H1 (cell line): ENCODE measurements at regions not wholly inside any gene's neighbourhood (a gene's known extent, or its start where the extent isn't known, plus 50 kb on each side); places are given as distances from the start of the nearest gene placed in this dataset.

Experiments
- CTCF ChIA-PET: fragments of 300-600 bp; sonication (Branson Sonifier 250); formaldehyde crosslinking; loops from one replicate; lab custom pipeline; 2021; ENCODE audit not compliant: partially characterized antibody; lab: Charles Lee
- POLR2A ChIA-PET: fragments of 300-600 bp; sonication (Branson Sonifier 250); formaldehyde crosslinking; loops from one replicate; lab custom pipeline; 2021; ENCODE audit warnings: inconsistent platforms; ENCODE audit not compliant: partially characterized antibody; lab: Charles Lee
- DNase-seq, 2 experiments: peaks; one replicate each; pipeline versions ENCODE4 v3.0.0 to v3.0.0-alpha.2; 2010 to 2022; ENCODE audit warnings: low spot score in 2 of 2, low read depth in 1 of 2, mixed read lengths in 1 of 2
- FAIRE-seq: peaks from 2 replicates; lab custom pipeline; 2011; peaks lifted over from hg19 to GRCh38; lab: Jason Lieb, UNC
- H2AFZ ChIP-seq: 2 replicates; pipeline ENCODE4 v1.8.1; 2012; ENCODE audit warnings: low read length, inconsistent platforms
- H2AK5ac ChIP-seq: 2 replicates; pipeline ENCODE4 v1.6.1; 2013; ENCODE audit warnings: low read depth, low read length
- H2BK120ac ChIP-seq: replicated peaks from 2 replicates; pipeline ENCODE3; 2013; ENCODE audit warnings: low read depth, low read length, inconsistent platforms
- H2BK12ac ChIP-seq: 2 replicates; pipeline ENCODE4 v1.6.1; 2013; ENCODE audit warnings: low read depth, low read length
- H2BK15ac ChIP-seq: 2 replicates; pipeline ENCODE4 v1.6.1; 2013; ENCODE audit warnings: low read length
- H2BK20ac ChIP-seq: 2 replicates; pipeline ENCODE4 v1.6.1; 2013; ENCODE audit warnings: low read length
- H2BK5ac ChIP-seq: 2 replicates; pipeline ENCODE4 v1.6.1; 2013; ENCODE audit warnings: low read depth, low read length
- H3K14ac ChIP-seq: 2 replicates; pipeline ENCODE4 v1.6.1; 2013; ENCODE audit warnings: inconsistent platforms; ENCODE audit not compliant: insufficient read length
- H3K18ac ChIP-seq: 2 replicates; pipeline ENCODE4 v1.6.1; 2013; ENCODE audit warnings: low read length; ENCODE audit errors: extremely low read depth
- H3K23ac ChIP-seq: 2 replicates; pipeline ENCODE4 v1.6.1; 2013; ENCODE audit warnings: inconsistent platforms; ENCODE audit not compliant: insufficient read length
- H3K23me2 ChIP-seq: 2 replicates; pipeline ENCODE4 v1.6.1; 2013; ENCODE audit warnings: low read depth, low read length
- H3K27ac ChIP-seq: 2 replicates; pipeline ENCODE4 v1.6.1; 2011; ENCODE audit warnings: low read depth, low read length, inconsistent platforms
- H3K27me3 ChIP-seq, 4 experiments: replicated peaks in 1 of 4; 1 replicate in 1 of 4; 2 replicates in 3 of 4; pipeline versions ENCODE4 v1.6.1 to v1.8.1; 2011 to 2013; ENCODE audit warnings: low read length in 3 of 4, mild to moderate bottlenecking in 3 of 4, inconsistent platforms in 2 of 4, mixed read lengths in 2 of 4, moderate library complexity in 1 of 4; ENCODE audit not compliant: control insufficient read depth in 3 of 4, insufficient read depth in 3 of 4; ENCODE audit errors: extremely low read depth in 1 of 4
- H3K36me3 ChIP-seq, 4 experiments: 2 replicates each; pipeline versions ENCODE4 v1.6.1 to v1.8.1; 2011 to 2013; ENCODE audit warnings: mild to moderate bottlenecking in 4 of 4, low read length in 3 of 4, moderate library complexity in 2 of 4, control low read depth in 1 of 4, inconsistent platforms in 1 of 4; ENCODE audit not compliant: insufficient read depth in 4 of 4, control insufficient read depth in 2 of 4
- H3K4ac ChIP-seq: replicated peaks from 2 replicates; pipeline ENCODE3; 2013; ENCODE audit warnings: low read length, low read depth, mixed read lengths, inconsistent platforms; ENCODE audit not compliant: insufficient read length
- H3K4me1 ChIP-seq, 4 experiments: replicated peaks in 1 of 4; 1 replicate in 1 of 4; 2 replicates in 3 of 4; pipeline versions ENCODE4 v1.6.1 to v1.8.1; 2011 to 2013; ENCODE audit warnings: low read length in 3 of 4, inconsistent platforms in 2 of 4, mixed read lengths in 1 of 4; ENCODE audit not compliant: insufficient read depth in 4 of 4, control insufficient read depth in 3 of 4
- H3K4me2 ChIP-seq, 2 experiments: 2 replicates each; pipeline versions ENCODE4 v1.6.1 to v1.8.1; 2011 to 2013; ENCODE audit warnings: low read depth in 2 of 2, low read length in 2 of 2, control low read depth in 1 of 2, inconsistent platforms in 1 of 2, mild to moderate bottlenecking in 1 of 2; ENCODE audit not compliant: insufficient read depth in 1 of 2
- H3K4me3 ChIP-seq, 4 experiments: fragments of 200-600, 300-600 bp in 1 of 4; sonication (generic), shearing (Covaris generic), sonication (Bioruptor Twin) in 1 of 4; 2 replicates each; pipeline versions ENCODE4 v1.5.1 to v1.8.1; 2011 to 2016; ENCODE audit warnings: low read length in 4 of 4, low read depth in 3 of 4, control low read depth in 2 of 4, inconsistent platforms in 2 of 4, mild to moderate bottlenecking in 2 of 4, mixed read lengths in 1 of 4, moderate library complexity in 1 of 4; ENCODE audit not compliant: insufficient read depth in 2 of 4; ENCODE audit errors: extremely low read depth in 1 of 4
- H3K56ac ChIP-seq: replicated peaks from 2 replicates; pipeline ENCODE3; 2013; ENCODE audit warnings: low read depth, mild to moderate bottlenecking, mixed read lengths, low read length, inconsistent platforms; ENCODE audit not compliant: insufficient read length
- H3K79me1 ChIP-seq: 2 replicates; pipeline ENCODE4 v1.6.1; 2013; ENCODE audit warnings: low read depth, low read length, control low read depth
- H3K79me2 ChIP-seq, 2 experiments: 2 replicates each; pipeline versions ENCODE4 v1.6.1 to v1.8.1; 2012 to 2013; ENCODE audit warnings: low read length in 2 of 2, mild to moderate bottlenecking in 2 of 2, inconsistent platforms in 1 of 2; ENCODE audit not compliant: insufficient read depth in 2 of 2, control insufficient read depth in 1 of 2
- H3K9ac ChIP-seq, 4 experiments: replicated peaks in 1 of 4; 1 replicate in 1 of 4; 2 replicates in 3 of 4; pipeline versions ENCODE4 v1.6.1 to v1.8.1; 2011 to 2013; ENCODE audit warnings: low read depth in 3 of 4, low read length in 3 of 4, control low read depth in 2 of 4, mild to moderate bottlenecking in 2 of 4, moderate library complexity in 2 of 4, inconsistent platforms in 1 of 4; ENCODE audit errors: extremely low read depth in 1 of 4
- H3K9me3 ChIP-seq, 2 experiments: 2 replicates each; pipeline versions ENCODE4 v1.6.1 to v1.8.1; 2012 to 2013; ENCODE audit warnings: mild to moderate bottlenecking in 2 of 2, moderate library complexity in 2 of 2, control low read depth in 1 of 2, inconsistent platforms in 1 of 2, low read depth in 1 of 2, low read length in 1 of 2, mixed read lengths in 1 of 2; ENCODE audit not compliant: insufficient read depth in 2 of 2
- H4K20me1 ChIP-seq, 2 experiments: replicated peaks in 1 of 2; 2 replicates each; pipeline versions ENCODE3 to v1.8.1; 2011 to 2013; ENCODE audit warnings: inconsistent platforms in 2 of 2, low read length in 2 of 2, mild to moderate bottlenecking in 1 of 2; ENCODE audit not compliant: insufficient read depth in 2 of 2, control insufficient read depth in 1 of 2
- H4K5ac ChIP-seq: 2 replicates; pipeline ENCODE4 v1.6.1; 2013; ENCODE audit warnings: low read length, low read depth, mixed read lengths, inconsistent platforms; ENCODE audit not compliant: insufficient read length
- H4K8ac ChIP-seq: 2 replicates; pipeline ENCODE4 v1.8.0; 2013; ENCODE audit warnings: mild to moderate bottlenecking, moderate library complexity, low read length, inconsistent platforms; ENCODE audit not compliant: insufficient read depth; ENCODE audit errors: extremely low read depth
- H4K91ac ChIP-seq: replicated peaks from 2 replicates; pipeline ENCODE3; 2013; ENCODE audit warnings: low read length, mixed read lengths, inconsistent platforms; ENCODE audit not compliant: insufficient read length
- CEBPB ChIP-seq: IDR thresholded peaks from 2 replicates; pipeline ENCODE4 v1.6.1; 2012; ENCODE audit warnings: low read depth, low read length
- MAFK ChIP-seq: IDR thresholded peaks from 2 replicates; pipeline ENCODE4 v1.6.1; 2012; ENCODE audit warnings: low read depth, mild to moderate bottlenecking, improper control_type of control experiment, low read length
- TAF7 ChIP-seq: optimal IDR thresholded peaks from 2 replicates; pipeline ENCODE3; 2011; ENCODE audit warnings: low read depth, mild to moderate bottlenecking, inconsistent platforms, low read length, moderate library complexity, borderline replicate concordance
- TEAD4 ChIP-seq: IDR thresholded peaks from 2 replicates; pipeline ENCODE4 v1.6.1; 2012; ENCODE audit warnings: low read depth, low read length, inconsistent platforms, mixed read lengths
- WGBS, 2 experiments: shearing (Covaris generic) in 1 of 2; methylation state at CpG; one replicate each; pipeline versions ENCODE4 v1.1.6 to v1.1.7; 2013 to 2015; ENCODE audit warnings: low lambda C conversion rate in 2 of 2, mixed read lengths in 2 of 2, inconsistent platforms in 1 of 2, low coverage in 1 of 2, missing lambda C conversion rate in 1 of 2; ENCODE audit not compliant: insufficient replicate concordance in 2 of 2, insufficient coverage in 1 of 2, insufficient read length in 1 of 2; ENCODE audit errors: extremely low coverage in 1 of 2, missing lambda C conversion rate in 1 of 2; 5-methylcytosine and 5-hydroxymethylcytosine counted together

DNA sequence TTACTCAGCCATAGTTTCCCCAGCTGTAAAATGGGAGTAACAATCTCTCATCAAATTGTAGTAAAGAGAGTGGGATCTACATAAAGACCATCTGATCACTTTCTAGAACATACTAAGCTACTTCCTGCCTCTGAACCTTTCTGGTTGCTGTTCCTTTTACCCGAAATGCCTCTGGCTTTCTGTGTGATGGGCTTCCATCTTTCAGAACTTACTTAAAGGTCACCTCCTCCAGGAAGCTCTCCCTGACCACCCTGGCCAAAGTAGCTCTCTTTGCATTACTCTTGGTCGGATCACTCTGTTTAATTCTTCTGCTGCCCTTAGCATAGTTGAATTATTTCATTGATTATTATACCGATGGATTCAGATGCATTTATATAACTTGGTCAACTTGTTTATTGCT, 171.0 kb downstream of the BMP7 start:
- Histone ChIP-seq H3K4me2 (no peak overlapping the region), H3K9ac (no peak overlapping the region), H3K14ac (no peak overlapping the region), H3K27me3 (peaks cover 0 to 14% (median 7%) of the 10 kb centered on the region in 4 experiments; a peak in 5 of 7 replicates), H3K9me3 (no peaks in the 10 kb centered on the region), H3K4ac (no peak overlapping the region), H4K20me1 (peaks cover 0 to 4% of the 10 kb centered on the region in 2 experiments), H3K23ac (no peak overlapping the region), H3K23me2 (peaks cover 6% of the 10 kb centered on the region; the same call in 1 of the 2 replicates), H2BK20ac (no peak overlapping the region), H2BK15ac (no peak overlapping the region), H3K18ac (no peak overlapping the region), H3K4me1 (peaks cover 0 to 3% (median 3%) of the 10 kb centered on the region in 4 experiments; a peak in 4 of 7 replicates), H4K8ac (no peak overlapping the region), H2BK12ac (no peak overlapping the region), H2BK5ac (no peak overlapping the region), H3K79me1 (no peaks in the 10 kb centered on the region), H3K36me3 (no peaks in the 10 kb centered on the region), H4K5ac (no peak overlapping the region), H4K91ac (no peak overlapping the region), H3K4me3 (no peak overlapping the region), H3K56ac (no peak overlapping the region), H3K79me2 (no peaks in the 10 kb centered on the region), H3K27ac (no peak overlapping the region), H2AK5ac (no peak overlapping the region), H2BK120ac (no peak overlapping the region), H2AFZ (no peak overlapping the region)
- CTCF ChIA-PET: interaction anchor here (0.5 to 3.2 kb wide), 9 partner anchors 9 to 303 kb away, joined by 3 to 16 read pairs (median 5); partner anchors contain the start of gene SPO11
- FAIRE-seq: no peak
- DNase-seq: no peak
- POLR2A ChIA-PET: interaction anchor here (0.9 to 1.2 kb wide), 2 partner anchors 9 to 13 kb away, joined by 3 to 4 read pairs; no protein-coding TSS in a partner anchor
- WGBS, 2 experiments: 89% methylated on average over 3 of the region's 3 CpGs; no CpG with 5 or more reads in 1 of the 2 experiments
- TF ChIP-seq CEBPB (no peak), MAFK (no peak), TEAD4 (no peak), TAF7 (no peak)
